Activated T-cell treated with anti-CD3 and anti-CD28 coated beads, Interleukin-2, amount 50 U/mL, for 72 hours (primary cell): ENCODE measurements at regions not wholly inside any gene's neighbourhood (a gene's known extent, or its start where the extent isn't known, plus 50 kb on each side); places are given as distances from the start of the nearest gene placed in this dataset.

ENCODE experiments used
- ATAC-seq, 2 donors: fragments of 150-1000 bp; cut with Tn5 transposase; replicated peaks in 1 of 2; 2 replicates each; pipeline ENCODE4 v1.10.0; 2021; ENCODE audit warnings: moderate library complexity in 2 of 2, mild to moderate bottlenecking in 1 of 2
- DNase-seq, 2 donors: peaks; one replicate each; pipeline ENCODE4 v3.0.0; 2021 to 2022; ENCODE audit warnings: mixed read lengths in 1 of 2
- H3K27ac Mint-ChIP-seq: one replicate; pipeline ENCODE4 v1.8.0; 2022; ENCODE audit warnings: mild to moderate bottlenecking, moderate library complexity, mixed read lengths
- H3K27me3 Mint-ChIP-seq: one replicate; pipeline ENCODE4 v1.8.0; 2022; ENCODE audit warnings: low read depth, mixed read lengths
- H3K36me3 Mint-ChIP-seq, 2 donors: one replicate each; pipeline ENCODE4 v1.8.0; 2022; ENCODE audit warnings: mixed read lengths in 2 of 2, mild to moderate bottlenecking in 1 of 2; ENCODE audit not compliant: insufficient read depth in 2 of 2
- H3K4me1 Mint-ChIP-seq: one replicate; pipeline ENCODE4 v1.8.0; 2022; ENCODE audit warnings: low read depth, mixed read lengths
- H3K4me3 Mint-ChIP-seq, 2 donors: one replicate each; pipeline ENCODE4 v1.8.0; 2022; ENCODE audit warnings: mild to moderate bottlenecking in 2 of 2, mixed read lengths in 2 of 2, moderate library complexity in 2 of 2
- H3K9me3 Mint-ChIP-seq, 2 donors: one replicate each; pipeline ENCODE4 v1.8.0; 2022; ENCODE audit warnings: mixed read lengths in 2 of 2

DNA sequence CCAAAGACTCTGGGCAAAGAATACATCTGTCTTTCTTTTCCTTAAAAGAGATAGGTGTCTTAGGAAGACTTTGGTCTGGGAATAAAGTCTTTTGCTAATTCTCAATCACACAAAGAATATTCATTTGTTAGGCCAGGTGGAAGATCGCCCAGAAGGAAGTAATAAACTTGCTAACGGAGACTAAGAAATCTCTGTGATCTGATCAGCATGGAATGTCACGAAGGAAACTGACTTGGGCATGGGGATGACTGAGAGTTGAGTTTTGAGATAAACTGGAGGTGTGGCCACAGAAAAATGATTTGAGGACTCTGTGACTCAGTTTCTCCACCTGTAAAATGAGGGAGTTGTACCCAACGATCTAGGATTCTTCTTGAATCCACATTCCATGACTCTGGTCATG lies 161.1 kb upstream of the SVIL start:
- no peak overlapping the region for H3K4me3 Mint-ChIP-seq
- H3K36me3 Mint-ChIP-seq, result no peaks in the 10 kb centered on the region
- peaks cover 0 to 2% of the 10 kb centered on the region in 2 donors for H3K9me3 Mint-ChIP-seq
- DNase-seq, result no peak
- H3K27ac Mint-ChIP-seq, result no peak overlapping the region
- no peaks in the 10 kb centered on the region for H3K4me1 Mint-ChIP-seq
- ATAC-seq, result no peak
- H3K27me3 Mint-ChIP-seq, result peaks cover 4% of the 10 kb centered on the region

DNA sequence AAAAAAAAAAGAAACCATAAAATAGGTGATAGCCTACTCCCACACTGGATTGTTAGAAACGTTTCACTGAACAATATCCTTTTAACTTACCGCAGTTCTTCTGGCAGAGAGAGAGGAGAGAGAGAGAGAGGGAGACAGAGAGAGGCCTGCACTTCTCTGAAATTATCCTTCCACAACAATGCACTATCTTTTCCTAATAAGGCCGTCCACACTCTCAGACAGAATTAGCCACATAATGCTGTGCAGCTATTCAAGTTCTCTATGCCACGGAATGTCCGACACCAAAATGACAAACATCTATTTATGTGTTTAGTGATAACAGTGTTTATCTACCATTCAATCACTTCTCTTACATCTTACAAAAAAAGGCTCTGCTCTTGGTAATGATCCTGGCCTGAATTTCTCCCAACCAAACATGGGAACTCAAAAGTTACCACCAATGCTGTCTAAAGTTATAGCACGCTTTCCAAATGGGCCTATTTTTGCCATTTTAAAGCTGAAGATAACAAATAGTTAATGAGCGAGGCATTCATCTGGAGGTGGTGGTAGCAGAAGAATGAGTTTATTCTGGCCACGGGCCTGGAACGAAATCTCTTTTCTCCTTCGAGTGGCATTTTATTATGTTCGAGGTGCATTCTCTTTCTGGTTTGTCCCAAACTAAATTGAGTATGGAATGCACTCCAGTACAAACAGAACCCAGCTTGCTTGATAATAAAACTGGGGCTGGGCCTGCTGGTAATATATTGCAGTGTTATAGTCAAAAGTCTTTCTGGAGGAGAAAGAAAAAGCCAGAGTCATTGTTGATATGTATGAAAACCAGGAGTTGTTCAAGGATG lies 160.2 kb upstream of the SVIL start:
- Mint-ChIP-seq H3K36me3 (no peaks in the 10 kb centered on the region), H3K4me1 (no peaks in the 10 kb centered on the region), H3K9me3 (peaks cover 0 to 2% of the 10 kb centered on the region in 2 donors), H3K27ac (no peak overlapping the region), H3K4me3 (no peak overlapping the region), H3K27me3 (peaks cover 4% of the 10 kb centered on the region)
- DNase-seq (no peak), ATAC-seq (no peak)

- Mint-ChIP-seq H3K27ac (no peak overlapping the region), H3K4me1 (no peaks in the 10 kb centered on the region), H3K27me3 (no peaks in the 10 kb centered on the region), H3K9me3 (peaks cover 0 to 2% of the 10 kb centered on the region in 2 donors), H3K4me3 (no peak overlapping the region), H3K36me3 (no peaks in the 10 kb centered on the region)
- DNase-seq (no peak), ATAC-seq (no peak)
Measured at GRCh38 chr10:29791773-29792172, 157.0 kb upstream of the SVIL start.

DNA sequence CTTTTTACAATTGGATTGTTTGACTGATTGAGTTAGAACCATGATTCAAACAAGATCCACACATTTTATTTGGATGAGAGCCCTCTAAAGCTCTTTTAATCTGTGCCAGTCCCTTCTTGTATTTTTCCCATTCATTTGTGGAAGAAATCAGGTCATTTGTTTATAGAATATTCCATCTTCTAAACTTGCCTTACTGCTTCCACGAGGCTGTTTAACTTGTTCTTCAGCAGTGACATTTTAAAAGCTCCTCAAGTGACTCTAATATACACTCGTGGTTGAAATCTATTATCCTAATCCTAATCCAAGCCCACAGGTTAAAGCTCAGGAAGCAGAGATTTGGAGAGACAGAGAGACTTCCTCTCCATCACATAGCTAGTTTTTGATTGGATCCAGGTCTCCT lies 155.4 kb upstream of the SVIL start:
- Mint-ChIP-seq H3K27ac (no peak overlapping the region), H3K9me3 (peaks cover 0 to 2% of the 10 kb centered on the region in 2 donors), H3K4me1 (no peaks in the 10 kb centered on the region), H3K27me3 (no peaks in the 10 kb centered on the region), H3K36me3 (no peaks in the 10 kb centered on the region), H3K4me3 (no peak overlapping the region)
- ATAC-seq, result no peak
- DNase-seq, result no peak

GRCh38 chr10:29788113-29788512 lies 153.3 kb upstream of the SVIL start:
- DNase-seq (no peak), ATAC-seq (no peak)
- no peak overlapping the region for H3K4me3 Mint-ChIP-seq
- H3K9me3 Mint-ChIP-seq, result peaks cover 0 to 2% of the 10 kb centered on the region in 2 donors
- no peaks in the 10 kb centered on the region for H3K27me3 Mint-ChIP-seq
- no peak overlapping the region for H3K27ac Mint-ChIP-seq
- H3K4me1 Mint-ChIP-seq, result no peaks in the 10 kb centered on the region
- H3K36me3 Mint-ChIP-seq, result no peaks in the 10 kb centered on the region

GRCh38 chr10:29785701-29786100 lies 150.9 kb upstream of the SVIL start:
- Mint-ChIP-seq H3K4me3 (no peak overlapping the region), H3K9me3 (no peaks in the 10 kb centered on the region), H3K4me1 (no peaks in the 10 kb centered on the region), H3K27ac (no peak overlapping the region), H3K27me3 (no peaks in the 10 kb centered on the region), H3K36me3 (no peaks in the 10 kb centered on the region)
- ATAC-seq (no peak), DNase-seq (no peak)

DNA sequence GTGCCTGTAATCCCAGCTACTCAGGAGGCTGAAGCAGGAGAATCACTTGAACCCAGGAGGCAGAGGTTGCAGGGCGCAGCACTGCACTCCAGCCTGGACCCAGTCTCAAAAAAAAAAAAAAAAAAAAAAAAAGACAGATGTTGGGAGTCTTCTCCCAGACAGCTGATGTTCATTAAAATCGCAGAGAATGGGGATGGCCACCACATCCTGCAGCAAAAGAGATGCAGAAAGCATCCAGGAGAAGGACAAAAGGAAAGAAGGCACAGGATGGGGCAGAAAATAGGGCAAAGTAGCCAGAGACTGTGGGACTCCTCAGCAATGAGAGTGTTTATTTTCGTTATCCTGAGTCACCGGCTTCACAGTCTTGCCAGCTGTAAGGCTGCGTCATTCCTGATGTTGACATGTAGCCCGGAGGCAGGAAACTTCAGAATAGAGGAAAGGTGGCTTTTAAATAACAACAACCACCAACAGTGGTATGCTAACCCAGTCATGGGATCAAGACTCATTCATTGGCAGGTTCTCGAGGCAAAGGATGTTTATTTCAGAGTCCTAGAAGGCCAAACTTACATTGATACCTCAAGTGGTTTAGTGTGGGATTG lies 149.5 kb upstream of the SVIL start:
- ATAC-seq, result no peak
- H3K27me3 Mint-ChIP-seq, result peaks cover 2% of the 10 kb centered on the region
- H3K36me3 Mint-ChIP-seq, result no peaks in the 10 kb centered on the region
- H3K4me1 Mint-ChIP-seq, result no peaks in the 10 kb centered on the region
- H3K4me3 Mint-ChIP-seq, result no peak overlapping the region
- no peaks in the 10 kb centered on the region for H3K9me3 Mint-ChIP-seq
- DNase-seq, result no peak
- H3K27ac Mint-ChIP-seq, result no peak overlapping the region

- ATAC-seq, result no peak
- peaks cover 11% of the 10 kb centered on the region for H3K27me3 Mint-ChIP-seq
- H3K4me3 Mint-ChIP-seq, result no peak overlapping the region
- no peak overlapping the region for H3K27ac Mint-ChIP-seq
- H3K9me3 Mint-ChIP-seq, result no peaks in the 10 kb centered on the region
- DNase-seq, result no peak
- H3K4me1 Mint-ChIP-seq, result no peaks in the 10 kb centered on the region
- no peaks in the 10 kb centered on the region for H3K36me3 Mint-ChIP-seq
Measured at GRCh38 chr10:29783201-29783947, 148.6 kb upstream of the SVIL start.

DNA sequence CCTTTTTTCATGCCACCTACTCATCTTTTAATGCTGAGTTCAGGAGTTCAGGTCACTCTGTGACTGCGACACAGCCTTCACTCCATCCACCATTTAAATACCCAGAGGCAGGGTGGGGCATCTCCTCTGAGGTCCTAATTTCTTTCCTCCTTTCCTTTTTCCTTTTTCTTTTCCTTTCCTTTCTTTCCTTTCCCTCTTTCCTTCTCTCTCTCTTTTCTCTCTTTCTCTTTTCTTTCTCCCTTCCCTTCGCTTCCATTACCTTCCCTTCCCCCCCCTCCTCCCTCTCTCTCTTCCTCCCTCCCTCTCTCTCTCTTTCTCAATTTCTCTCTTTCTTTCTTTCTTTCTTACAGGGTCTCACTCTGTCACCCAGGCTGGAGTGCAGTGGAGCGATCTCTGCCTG lies 145.9 kb upstream of the SVIL start:
- no peaks in the 10 kb centered on the region for H3K9me3 Mint-ChIP-seq
- no peaks in the 10 kb centered on the region for H3K36me3 Mint-ChIP-seq
- ATAC-seq, result no peak
- no peak overlapping the region for H3K27ac Mint-ChIP-seq
- no peak overlapping the region for H3K4me3 Mint-ChIP-seq
- H3K4me1 Mint-ChIP-seq, result no peaks in the 10 kb centered on the region
- DNase-seq, result no peak
- H3K27me3 Mint-ChIP-seq, result peaks cover 18% of the 10 kb centered on the region

GRCh38 chr10:29780096-29780495 lies 145.3 kb upstream of the SVIL start:
- no peak overlapping the region for H3K27ac Mint-ChIP-seq
- peaks cover 20% of the 10 kb centered on the region for H3K27me3 Mint-ChIP-seq

DNA sequence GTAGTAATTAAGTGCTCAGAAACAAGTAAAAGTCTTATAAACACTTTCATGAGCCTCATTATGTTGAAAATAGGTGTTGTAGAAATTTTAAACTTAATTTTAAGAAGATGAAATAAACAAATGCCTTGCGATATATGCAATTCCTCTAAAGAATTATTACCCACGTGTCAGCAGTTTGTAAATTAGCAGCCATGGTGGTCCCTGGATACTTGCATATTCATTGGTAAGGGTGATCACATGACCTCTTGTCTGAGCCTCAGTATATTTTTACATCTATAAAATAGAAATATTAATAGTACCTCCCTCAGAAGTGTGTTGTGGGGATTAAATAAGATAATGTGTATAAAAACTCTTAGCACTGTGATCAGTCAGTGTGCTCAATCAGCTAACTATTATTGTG lies 141.5 kb upstream of the SVIL start:
- Mint-ChIP-seq H3K4me3 (no peak overlapping the region), H3K36me3 (no peaks in the 10 kb centered on the region), H3K27me3 (peaks cover 27% of the 10 kb centered on the region), H3K9me3 (peaks cover 0 to 5% of the 10 kb centered on the region in 2 donors), H3K27ac (no peak overlapping the region), H3K4me1 (peaks cover 9% of the 10 kb centered on the region)
- DNase-seq (no peak), ATAC-seq (no peak)

More at GRCh38 chr10:29780096-29780495, 145.3 kb upstream of the SVIL start:
- DNase-seq (no peak), ATAC-seq (no peak)
- Mint-ChIP-seq H3K9me3 (no peaks in the 10 kb centered on the region), H3K36me3 (no peaks in the 10 kb centered on the region), H3K4me1 (no peaks in the 10 kb centered on the region), H3K4me3 (no peak overlapping the region)

DNA sequence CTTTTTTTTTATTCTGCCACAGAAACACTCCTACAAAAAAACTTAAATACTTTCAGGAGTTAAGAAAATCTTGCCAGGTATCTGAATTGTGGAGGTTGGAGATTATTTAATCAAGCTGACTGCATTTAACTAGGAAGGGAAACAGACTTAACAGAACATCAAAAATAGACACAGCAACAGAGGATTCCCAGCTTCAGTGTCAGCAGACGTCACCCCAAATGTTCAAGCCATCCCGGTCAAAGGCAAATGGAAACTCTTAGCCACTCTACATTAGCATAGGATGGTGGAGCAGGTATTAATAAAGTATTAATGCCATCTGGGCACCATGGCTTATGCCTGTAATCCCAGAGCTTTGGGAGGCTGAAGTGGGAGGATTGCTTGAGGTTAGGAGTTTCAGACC lies 139.7 kb upstream of the SVIL start:
- Mint-ChIP-seq H3K4me3 (no peak overlapping the region), H3K9me3 (peaks cover 0 to 5% of the 10 kb centered on the region in 2 donors), H3K4me1 (peaks cover 9% of the 10 kb centered on the region), H3K27me3 (peaks cover 27% of the 10 kb centered on the region), H3K27ac (no peak overlapping the region), H3K36me3 (no peaks in the 10 kb centered on the region)
- ATAC-seq (no peak), DNase-seq (no peak)

- Mint-ChIP-seq H3K4me1 (peaks cover 9% of the 10 kb centered on the region), H3K27me3 (peaks cover 20% of the 10 kb centered on the region), H3K4me3 (no peak overlapping the region), H3K36me3 (no peaks in the 10 kb centered on the region), H3K27ac (no peak overlapping the region), H3K9me3 (peaks cover 0 to 5% of the 10 kb centered on the region in 2 donors)
- ATAC-seq (no peak), DNase-seq (no peak)
Measured at GRCh38 chr10:29773675-29774091, 138.9 kb upstream of the SVIL start.
